Bronchial epithelial cell (primary cell): ENCODE measurements at regions not wholly inside any gene's neighbourhood (a gene's known extent, or its start where the extent isn't known, plus 50 kb on each side); places are given as distances from the start of the nearest gene placed in this dataset.

ENCODE experiments used
- DNase-seq: peaks from one replicate; pipeline ENCODE4 v3.0.0-alpha.2; 2010; ENCODE audit warnings: low read depth
- FAIRE-seq: peaks from 2 replicates; lab custom pipeline; 2011; peaks lifted over from hg19 to GRCh38; lab: Jason Lieb, UNC
- H3K27me3 ChIP-seq: 2 replicates; pipeline ENCODE4 v1.5.1; 2011; ENCODE audit warnings: low read length; ENCODE audit not compliant: control insufficient read depth, insufficient read depth
- H3K36me3 ChIP-seq: 2 replicates; pipeline ENCODE4 v1.5.1; 2011; ENCODE audit warnings: low read length; ENCODE audit not compliant: control insufficient read depth, insufficient read depth
- H3K4me3 ChIP-seq: 2 replicates; pipeline ENCODE4 v1.5.1; 2011; ENCODE audit warnings: mild to moderate bottlenecking, low read depth, low read length, control low read depth
- TF ChIP-seq, protein P1 (sequence below): IDR thresholded peaks from 2 replicates; pipeline ENCODE4 v1.5.1; 2011; ENCODE audit warnings: mild to moderate bottlenecking, moderate library complexity, low read length, control low read depth, inconsistent platforms; ENCODE audit not compliant: insufficient read depth, severe bottlenecking

DNA sequence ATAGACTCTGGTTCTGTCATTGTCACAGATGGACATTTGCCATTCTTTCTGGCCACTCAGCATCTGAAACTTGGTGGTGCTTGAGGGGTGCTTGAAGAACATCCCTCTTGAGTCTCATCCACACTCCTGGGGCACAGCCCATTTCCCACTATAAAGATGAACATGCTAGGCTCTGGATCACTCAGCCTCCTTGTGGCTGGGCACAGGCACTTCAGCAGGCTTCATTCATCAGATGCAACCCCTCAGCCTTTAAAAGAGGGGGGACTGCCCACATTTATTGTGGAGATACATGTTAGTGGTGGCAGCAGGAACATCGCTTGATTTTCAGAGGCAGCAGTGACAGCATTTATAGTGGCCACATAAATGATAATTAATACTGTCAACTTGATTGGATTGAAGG is 124.7 kb upstream of the NIPBL start:
- no peaks in the 10 kb centered on the region for H3K36me3 ChIP-seq
- DNase-seq (no peak), FAIRE-seq (no peak)
- H3K27me3 ChIP-seq: peaks cover 4% of the 10 kb centered on the region
- TF ChIP-seq, protein P1, sequence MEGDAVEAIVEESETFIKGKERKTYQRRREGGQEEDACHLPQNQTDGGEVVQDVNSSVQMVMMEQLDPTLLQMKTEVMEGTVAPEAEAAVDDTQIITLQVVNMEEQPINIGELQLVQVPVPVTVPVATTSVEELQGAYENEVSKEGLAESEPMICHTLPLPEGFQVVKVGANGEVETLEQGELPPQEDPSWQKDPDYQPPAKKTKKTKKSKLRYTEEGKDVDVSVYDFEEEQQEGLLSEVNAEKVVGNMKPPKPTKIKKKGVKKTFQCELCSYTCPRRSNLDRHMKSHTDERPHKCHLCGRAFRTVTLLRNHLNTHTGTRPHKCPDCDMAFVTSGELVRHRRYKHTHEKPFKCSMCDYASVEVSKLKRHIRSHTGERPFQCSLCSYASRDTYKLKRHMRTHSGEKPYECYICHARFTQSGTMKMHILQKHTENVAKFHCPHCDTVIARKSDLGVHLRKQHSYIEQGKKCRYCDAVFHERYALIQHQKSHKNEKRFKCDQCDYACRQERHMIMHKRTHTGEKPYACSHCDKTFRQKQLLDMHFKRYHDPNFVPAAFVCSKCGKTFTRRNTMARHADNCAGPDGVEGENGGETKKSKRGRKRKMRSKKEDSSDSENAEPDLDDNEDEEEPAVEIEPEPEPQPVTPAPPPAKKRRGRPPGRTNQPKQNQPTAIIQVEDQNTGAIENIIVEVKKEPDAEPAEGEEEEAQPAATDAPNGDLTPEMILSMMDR: peak; percentile 27
- no peak overlapping the region for H3K4me3 ChIP-seq

DNA sequence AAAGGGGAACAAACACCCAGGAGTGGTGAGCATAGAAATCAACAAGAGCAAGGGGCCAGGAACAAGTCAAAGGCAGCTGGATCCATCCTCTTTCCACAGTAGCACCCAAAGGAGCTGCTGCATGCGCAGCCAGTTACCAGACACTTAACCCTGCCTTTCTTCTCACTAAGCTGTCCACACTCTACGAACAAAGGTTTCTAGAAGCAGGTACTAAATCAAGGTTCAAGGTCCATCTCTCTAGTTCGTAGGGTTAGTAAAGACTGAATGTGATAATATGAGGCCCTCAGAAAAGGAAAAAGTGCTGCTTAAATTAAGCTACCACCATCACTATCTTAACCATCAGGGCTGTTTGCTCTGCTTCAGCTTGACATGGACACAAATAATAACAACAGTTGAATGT is 121.2 kb upstream of the NIPBL start:
- peaks cover 2% of the 10 kb centered on the region for H3K27me3 ChIP-seq
- no peaks in the 10 kb centered on the region for H3K36me3 ChIP-seq
- no peak for DNase-seq
- H3K4me3 ChIP-seq: no peak overlapping the region
- TF ChIP-seq, protein P1: no peak
- peak; percentile 81 for FAIRE-seq

DNA sequence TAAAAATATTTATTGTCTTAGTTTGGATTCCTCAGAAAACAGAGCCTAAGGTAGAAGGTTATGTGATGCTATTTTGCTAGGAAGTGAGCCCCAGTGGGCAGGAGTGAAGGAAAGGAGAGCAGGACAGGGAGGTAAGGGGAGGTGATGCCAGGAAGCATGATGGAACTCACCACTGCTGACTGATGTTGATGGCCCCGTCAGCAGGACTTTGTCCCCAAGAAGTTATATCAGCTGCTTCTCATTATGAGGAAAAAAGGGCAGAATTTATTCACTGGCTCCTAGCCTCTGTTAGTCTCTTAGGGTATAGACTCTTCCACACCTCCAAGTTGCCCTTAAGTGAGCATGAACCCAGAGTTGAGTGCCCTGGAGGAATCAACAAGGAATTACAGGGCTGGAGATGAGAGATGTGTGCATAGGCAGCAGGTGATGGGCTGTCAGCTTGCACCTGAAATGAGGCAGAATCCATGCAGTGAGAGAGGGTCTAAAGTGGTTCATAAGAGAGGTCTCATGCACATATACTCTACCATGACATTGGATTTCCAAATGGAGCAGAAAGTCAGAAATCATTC is 120.6 kb upstream of the NIPBL start:
- no peak overlapping the region for H3K4me3 ChIP-seq
- H3K27me3 ChIP-seq: peaks cover 2% of the 10 kb centered on the region
- no peaks in the 10 kb centered on the region for H3K36me3 ChIP-seq
- FAIRE-seq (peak; percentile 58), DNase-seq (no peak)
- TF ChIP-seq, protein P1: no peak

DNA sequence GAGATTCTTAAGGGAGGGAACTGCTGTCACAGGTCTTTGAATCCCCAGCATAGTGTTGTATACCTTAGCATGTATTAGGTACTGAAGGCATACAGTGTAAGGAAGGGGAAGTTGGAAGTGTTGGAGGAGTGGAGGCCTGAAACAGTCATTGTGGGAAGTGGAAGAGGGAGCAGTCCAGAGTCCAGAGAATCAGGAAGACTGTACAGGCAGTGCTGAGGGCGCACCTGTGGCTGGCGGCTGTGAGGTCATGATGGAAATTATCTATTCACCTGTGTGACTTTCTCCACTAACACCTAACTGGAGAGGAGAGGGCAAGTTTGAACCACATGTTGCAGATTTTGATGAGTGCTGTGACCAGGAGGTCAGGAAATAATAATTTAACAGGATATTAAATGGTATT is 119.7 kb upstream of the NIPBL start:
- Histone ChIP-seq H3K27me3 (peaks cover 2% of the 10 kb centered on the region), H3K4me3 (no peak overlapping the region), H3K36me3 (no peaks in the 10 kb centered on the region)
- DNase-seq: no peak
- FAIRE-seq: no peak
- TF ChIP-seq, protein P1: no peak

DNA sequence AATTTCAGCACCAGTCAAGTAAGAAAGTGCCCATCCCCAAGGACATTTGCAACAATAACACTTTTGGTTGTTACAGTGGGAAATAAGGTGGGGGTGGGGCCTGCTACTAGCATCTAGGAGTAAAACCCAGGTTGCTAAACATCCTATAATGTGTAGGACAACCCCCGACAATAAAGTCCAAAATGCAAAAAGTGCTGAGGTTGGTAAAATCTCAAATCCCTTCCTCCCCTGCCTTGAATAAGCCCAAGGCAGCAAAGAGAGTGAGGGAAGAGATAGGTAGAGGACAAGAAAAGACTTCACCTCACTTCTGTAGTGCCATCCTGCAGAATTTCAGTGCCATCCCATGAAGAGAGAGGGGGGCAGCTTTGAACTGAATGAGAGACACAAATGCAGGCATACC is 117.5 kb upstream of the NIPBL start:
- DNase-seq (no peak), FAIRE-seq (no peak)
- TF ChIP-seq, protein P1: no peak
- no peak overlapping the region for H3K4me3 ChIP-seq
- H3K27me3 ChIP-seq: peaks cover 2% of the 10 kb centered on the region
- no peaks in the 10 kb centered on the region for H3K36me3 ChIP-seq

DNA sequence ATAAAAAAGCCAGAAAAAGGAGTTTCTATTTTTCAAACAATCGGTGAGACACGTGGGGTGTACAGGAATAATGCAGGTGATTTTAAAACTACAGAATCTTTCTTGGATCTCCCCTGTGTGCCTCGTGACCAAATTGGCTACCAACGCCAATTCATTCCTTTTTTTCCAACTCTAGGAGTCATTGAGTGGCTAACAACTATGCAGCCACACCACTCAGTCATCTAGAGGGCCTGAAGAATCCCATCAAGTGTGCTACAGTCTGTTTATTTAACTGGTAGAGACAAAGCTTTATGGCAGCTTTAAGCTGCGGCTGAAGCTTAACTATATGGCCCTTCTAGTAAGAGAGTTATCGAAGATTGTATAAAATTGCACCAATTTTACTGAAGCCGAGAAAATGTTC is 113.1 kb upstream of the NIPBL start:
- TF ChIP-seq, protein P1: no peak

More for the DNA sequence above, 113.1 kb upstream of the NIPBL start:
- Histone ChIP-seq H3K36me3 (no peaks in the 10 kb centered on the region), H3K27me3 (peaks cover 2% of the 10 kb centered on the region), H3K4me3 (no peak overlapping the region)
- FAIRE-seq: no peak
- DNase-seq: no peak
